Hematopoietic multipotent progenitor cell treated with erythropoietin and hydrocortisone succinate and interleukin-3 and kit ligand, for 15 days (in vitro differentiated cells): ENCODE measurements at regions not wholly inside any gene's neighbourhood (a gene's known extent, or its start where the extent isn't known, plus 50 kb on each side); places are given as distances from the start of the nearest gene placed in this dataset.
"Not testable (repeated sequence)": the region's sequence is repeated elsewhere in the genome, so short reads cannot be mapped to it uniquely, and the experiment has no call there.

ENCODE experiments used
- DNase-seq: peaks from one replicate; pipeline ENCODE4 v3.0.0-alpha.2; 2015; ENCODE audit warnings: low spot score

GRCh38 chr4:86413426-86413825 is 53.6 kb upstream of the MAPK10 start:
- DNase-seq = not testable (repeated sequence)

GRCh38 chr4:86414686-86415085 is 54.8 kb upstream of the MAPK10 start:
- no peak for DNase-seq

- DNase-seq = no peak
Measured at GRCh38 chr4:86416081-86416480, 56.2 kb upstream of the MAPK10 start.

GRCh38 chr4:86421461-86421860 is 61.6 kb upstream of the MAPK10 start:
- DNase-seq = no peak

- no peak for DNase-seq
Measured at GRCh38 chr4:86431543-86432116, 71.8 kb upstream of the MAPK10 start.

GRCh38 chr4:86432559-86433134 is 72.8 kb upstream of the MAPK10 start:
- DNase-seq = no peak

GRCh38 chr4:86439293-86439692 is 79.4 kb upstream of the MAPK10 start:
- DNase-seq = no peak

- no peak for DNase-seq
Measured at GRCh38 chr4:86441175-86441936, 81.5 kb upstream of the MAPK10 start.

GRCh38 chr4:86442881-86443280 is 83.0 kb upstream of the MAPK10 start:
- no peak for DNase-seq

- no peak for DNase-seq
Measured at GRCh38 chr4:86443495-86443894, 83.6 kb upstream of the MAPK10 start.

GRCh38 chr4:86446996-86447395 is 87.1 kb upstream of the MAPK10 start:
- no peak for DNase-seq

- DNase-seq = no peak
Measured at GRCh38 chr4:86448871-86449270, 89.0 kb upstream of the MAPK10 start.

GRCh38 chr4:86449746-86450588 is 90.1 kb upstream of the MAPK10 start:
- no peak for DNase-seq

- DNase-seq = no peak
Measured at GRCh38 chr4:86450861-86451260, 91.0 kb upstream of the MAPK10 start.

GRCh38 chr4:86451560-86452330 is 91.9 kb upstream of the MAPK10 start:
- no peak for DNase-seq

- DNase-seq = no peak
Measured at GRCh38 chr4:86452422-86452891, 92.6 kb upstream of the MAPK10 start.

GRCh38 chr4:86452924-86453531 is 93.2 kb upstream of the MAPK10 start:
- no peak for DNase-seq

GRCh38 chr4:86453611-86454072 is 93.8 kb upstream of the MAPK10 start:
- DNase-seq = not testable (repeated sequence)

GRCh38 chr4:86461849-86462248 is 102.0 kb upstream of the MAPK10 start:
- no peak for DNase-seq

GRCh38 chr4:86472377-86473019 is 112.6 kb upstream of the MAPK10 start:
- no peak for DNase-seq

- DNase-seq = not testable (repeated sequence)
Measured at GRCh38 chr4:86478151-86478550, 116.0 kb upstream of the PTPN13 start.
